ENCODE measurements at regions not wholly inside any gene's neighbourhood (a gene's known extent, or its start where the extent isn't known, plus 50 kb on each side); places are given as distances from the start of the nearest gene placed in this dataset.
"Not testable (repeated sequence)": the region's sequence is repeated elsewhere in the genome, so short reads cannot be mapped to it uniquely, and the experiment has no call there.

- H3K27ac ChIP-seq, result no peak overlapping the region
- DNase-seq (ENCODE audit: low read depth, low spot score), result no peak
- no peak for TF ChIP-seq POLR2AphosphoS5 (IDR thresholded peaks at IDR 0.05; ENCODE audit: borderline replicate concordance, low read depth, low read length)
- no peaks in the 10 kb centered on the region for H3K9me3 ChIP-seq (ENCODE audit: low read depth, low read length)
- H3K9ac ChIP-seq (ENCODE audit: insufficient read length), result no peak overlapping the region
- H3K4me3 ChIP-seq, result no peak overlapping the region
- no peaks in the 10 kb centered on the region for H3K36me3 ChIP-seq (ENCODE audit: insufficient read depth, low read length)
Measured at GRCh38 chr10:5284311-5285057, 80.3 kb upstream of the UCN3 start.

DNA sequence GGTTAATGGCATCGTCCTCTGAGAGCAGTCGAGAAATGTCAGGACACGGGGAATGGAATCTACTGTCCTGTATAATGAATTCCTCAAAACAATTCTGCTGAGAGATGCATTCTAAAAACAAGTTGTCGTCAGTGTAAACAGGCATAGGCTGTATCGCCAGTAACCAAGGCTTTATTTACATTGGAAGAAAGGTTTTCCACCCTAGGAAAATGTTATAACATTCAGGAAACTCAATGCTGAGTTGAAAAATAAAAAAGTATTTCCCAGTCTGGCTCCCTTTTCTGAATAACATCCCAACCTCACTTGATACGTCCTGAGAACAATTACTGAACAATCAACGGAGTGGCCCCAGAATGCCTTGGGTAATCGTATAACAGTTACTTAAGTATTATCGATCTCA is 79.6 kb upstream of the UCN3 start:
- H3K9me3 ChIP-seq (ENCODE audit: low read depth, low read length), result no peaks in the 10 kb centered on the region
- TF ChIP-seq FOXP2 (optimal IDR thresholded peaks at IDR 0.05; ENCODE audit: control extremely low read depth, extremely low read length, insufficient read depth) (no peak), EZH2 (IDR thresholded peaks at IDR 0.05) (no peak), POLR2AphosphoS5 (IDR thresholded peaks at IDR 0.05; ENCODE audit: borderline replicate concordance, low read depth, low read length) (no peak)
- H3K4me3 ChIP-seq, result no peak overlapping the region
- DNase-seq (ENCODE audit: low read depth, low spot score), result no peak
- H3K36me3 ChIP-seq (ENCODE audit: insufficient read depth, low read length), result no peaks in the 10 kb centered on the region
- H3K9ac ChIP-seq (ENCODE audit: insufficient read length), result no peak overlapping the region
- H3K27ac ChIP-seq, result no peak overlapping the region

GRCh38 chr10:5288359-5288758 is 76.4 kb upstream of the UCN3 start:
- TF ChIP-seq EZH2 (IDR thresholded peaks at IDR 0.05), result no peak
- TF ChIP-seq FOXP2 (optimal IDR thresholded peaks at IDR 0.05; ENCODE audit: control extremely low read depth, extremely low read length, insufficient read depth), result no peak
- TF ChIP-seq POLR2AphosphoS5 (IDR thresholded peaks at IDR 0.05; ENCODE audit: borderline replicate concordance, low read depth, low read length), result no peak
- Histone ChIP-seq H3K27ac (no peak overlapping the region), H3K9ac (ENCODE audit: insufficient read length) (no peak overlapping the region), H3K4me3 (no peak overlapping the region), H3K36me3 (ENCODE audit: insufficient read depth, low read length) (no peaks in the 10 kb centered on the region), H3K9me3 (ENCODE audit: low read depth, low read length) (no peaks in the 10 kb centered on the region)
- no peak for DNase-seq (ENCODE audit: low read depth, low spot score)

DNA sequence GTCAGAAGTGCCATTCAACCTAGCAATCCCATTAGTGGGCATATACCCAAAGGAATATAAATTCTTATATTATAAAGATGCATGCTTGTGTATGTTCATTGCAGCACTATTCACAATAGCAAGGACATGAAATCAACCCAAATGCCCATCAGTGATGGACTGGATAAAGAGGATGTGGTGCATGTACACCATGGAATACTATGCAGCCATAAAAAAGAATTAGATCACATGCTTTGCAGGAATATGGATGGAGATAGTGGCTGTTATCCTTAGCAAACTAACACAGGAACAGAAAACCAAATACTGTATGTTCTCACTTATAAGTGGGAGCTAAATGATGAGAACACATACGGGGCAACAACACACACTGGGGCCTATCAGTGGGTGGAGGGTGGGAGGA is 75.5 kb upstream of the UCN3 start:
- H3K27ac ChIP-seq; H3K36me3 ChIP-seq (ENCODE audit: insufficient read depth, low read length); H3K9ac ChIP-seq (ENCODE audit: insufficient read length); H3K4me3 ChIP-seq; H3K9me3 ChIP-seq (ENCODE audit: low read depth, low read length); DNase-seq (ENCODE audit: low read depth, low spot score): not testable (repeated sequence)

GRCh38 chr10:5291501-5292195 is 73.1 kb upstream of the UCN3 start:
- H3K9ac ChIP-seq (ENCODE audit: insufficient read length), result no peak overlapping the region
- no peaks in the 10 kb centered on the region for H3K36me3 ChIP-seq (ENCODE audit: insufficient read depth, low read length)
- no peaks in the 10 kb centered on the region for H3K9me3 ChIP-seq (ENCODE audit: low read depth, low read length)
- DNase-seq (ENCODE audit: low read depth, low spot score), result no peak
- 0 out of 2 replicates have a peak overlapping the region, but pooled peaks have one; percentile 31 for H3K27ac ChIP-seq
- H3K4me3 ChIP-seq, result no peak overlapping the region
- no peak for TF ChIP-seq POLR2AphosphoS5 (IDR thresholded peaks at IDR 0.05; ENCODE audit: borderline replicate concordance, low read depth, low read length)
- TF ChIP-seq EZH2 (IDR thresholded peaks at IDR 0.05), result no peak
- TF ChIP-seq FOXP2 (optimal IDR thresholded peaks at IDR 0.05; ENCODE audit: control extremely low read depth, extremely low read length, insufficient read depth), result no peak

DNA sequence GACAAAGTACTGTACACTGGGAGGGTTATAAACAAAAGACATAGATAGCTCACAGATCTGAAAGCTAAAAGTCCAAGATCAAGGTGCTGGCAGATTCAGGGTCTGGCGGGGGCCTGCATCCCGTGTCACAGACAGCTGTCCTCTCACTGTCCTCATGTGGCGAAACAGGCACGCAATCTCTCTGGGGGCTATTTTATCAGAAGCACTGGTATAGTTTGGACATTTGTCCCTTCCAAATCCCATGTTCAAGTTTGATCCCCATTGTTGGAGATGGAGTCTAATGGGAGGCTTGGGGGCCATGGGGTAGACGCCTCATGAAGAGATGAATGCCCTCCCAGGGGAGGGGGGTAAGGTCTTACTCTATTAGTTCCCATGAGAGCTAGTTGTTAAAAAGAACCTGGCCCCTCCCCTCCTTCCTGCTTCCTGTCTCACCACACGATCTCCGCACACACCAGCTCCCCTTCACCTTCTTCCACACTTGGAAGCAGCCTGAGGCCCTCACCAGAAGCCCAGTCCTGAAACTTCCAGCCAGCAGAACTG is 72.5 kb upstream of the UCN3 start:
- H3K9ac ChIP-seq (ENCODE audit: insufficient read length), result no peak overlapping the region
- H3K9me3 ChIP-seq (ENCODE audit: low read depth, low read length), result no peaks in the 10 kb centered on the region
- TF ChIP-seq EZH2 (IDR thresholded peaks at IDR 0.05) (no peak), FOXP2 (optimal IDR thresholded peaks at IDR 0.05; ENCODE audit: control extremely low read depth, extremely low read length, insufficient read depth) (no peak), POLR2AphosphoS5 (IDR thresholded peaks at IDR 0.05; ENCODE audit: borderline replicate concordance, low read depth, low read length) (no peak)
- no peak overlapping the region for H3K4me3 ChIP-seq
- 0 out of 2 replicates have a peak overlapping the region, but pooled peaks have one; percentile 31 for H3K27ac ChIP-seq
- H3K36me3 ChIP-seq (ENCODE audit: insufficient read depth, low read length), result no peaks in the 10 kb centered on the region
- DNase-seq (ENCODE audit: low read depth, low spot score), result no peak

GRCh38 chr10:5292970-5293369 is 71.8 kb upstream of the UCN3 start:
- H3K4me3 ChIP-seq; DNase-seq (ENCODE audit: low read depth, low spot score); H3K9ac ChIP-seq (ENCODE audit: insufficient read length); H3K36me3 ChIP-seq (ENCODE audit: insufficient read depth, low read length); H3K9me3 ChIP-seq (ENCODE audit: low read depth, low read length); H3K27ac ChIP-seq: not testable (repeated sequence)

GRCh38 chr10:5293691-5294550 is 70.8 kb upstream of the UCN3 start:
- Histone ChIP-seq H3K9ac (ENCODE audit: insufficient read length) (no peak overlapping the region), H3K36me3 (ENCODE audit: insufficient read depth, low read length) (no peaks in the 10 kb centered on the region), H3K4me3 (no peak overlapping the region), H3K9me3 (ENCODE audit: low read depth, low read length) (no peaks in the 10 kb centered on the region), H3K27ac (no peak overlapping the region)
- no peak for DNase-seq (ENCODE audit: low read depth, low spot score)
- no peak for TF ChIP-seq POLR2AphosphoS5 (IDR thresholded peaks at IDR 0.05; ENCODE audit: borderline replicate concordance, low read depth, low read length)
- TF ChIP-seq EZH2 (IDR thresholded peaks at IDR 0.05), result no peak
- TF ChIP-seq FOXP2 (optimal IDR thresholded peaks at IDR 0.05; ENCODE audit: control extremely low read depth, extremely low read length, insufficient read depth), result no peak
